ENCODE measurements at regions not wholly inside any gene's neighbourhood (a gene's known extent, or its start where the extent isn't known, plus 50 kb on each side); places are given as distances from the start of the nearest gene placed in this dataset.

DNA sequence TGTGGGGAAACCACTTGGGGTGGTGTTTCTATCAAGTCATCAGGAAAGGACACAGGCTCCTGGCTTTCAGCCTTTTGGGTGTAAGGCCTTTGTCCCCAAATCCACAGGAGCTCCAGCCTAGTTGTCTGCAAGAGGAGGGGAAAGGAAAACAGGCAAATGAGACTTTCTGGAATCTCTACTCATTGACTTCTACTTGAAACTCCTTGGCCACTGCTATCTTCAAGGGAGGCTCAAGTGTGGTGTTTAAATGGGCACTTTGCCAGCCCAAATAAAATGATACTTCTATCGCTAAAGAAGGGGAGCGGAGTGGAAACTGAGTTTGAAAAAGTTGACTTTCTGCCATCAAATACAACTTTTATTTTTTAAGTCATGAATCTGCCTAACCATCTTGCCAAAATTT is 445.9 kb upstream of the RGS6 start:
- TF ChIP-seq CTCF (IDR thresholded peaks at IDR 0.05; ENCODE audit: low read length) (no peak), EZH2 (IDR thresholded peaks at IDR 0.05; ENCODE audit: borderline replicate concordance, low read length) (no peak)

Data from OCI-LY1 (cell line).